OCI-LY7 (cell line): ENCODE measurements at regions not wholly inside any gene's neighbourhood (a gene's known extent, or its start where the extent isn't known, plus 50 kb on each side); places are given as distances from the start of the nearest gene placed in this dataset.

Experiments used
- BruUV-seq: library from RNA; stranded (reverse); fragments of 400-500 nt; replicated peaks from 2 replicates; lab custom pipeline; 2021; lab: Mats Ljungman, UMichigan
- CTCF ChIA-PET: fragments of 300-600 bp; sonication (Branson Sonifier 250); formaldehyde crosslinking; loops from one replicate; lab custom pipeline; 2022; ENCODE audit warnings: antibody characterized with exemption; ENCODE audit not compliant: unreplicated experiment; lab: Charles Lee
- POLR2A ChIA-PET: fragments of 300-600 bp; sonication (Branson Sonifier 250); formaldehyde crosslinking; loops from one replicate; lab custom pipeline; 2022; ENCODE audit warnings: antibody characterized with exemption; lab: Charles Lee
- DNase-seq: peaks from one replicate; pipeline ENCODE4 v3.0.0-alpha.2; 2015; ENCODE audit warnings: low spot score
- H2AFZ ChIP-seq: fragments of 200-600 bp; sonication (generic), shearing (Covaris generic); 2 replicates; pipeline ENCODE4 v1.6.1; 2014; ENCODE audit warnings: mild to moderate bottlenecking, antibody characterized with exemption, low read length, moderate library complexity
- H3K27ac ChIP-seq: fragments of 200-600 bp; sonication (generic); 2 replicates; pipeline ENCODE4 v1.5.1; 2014; ENCODE audit warnings: mixed run types, low read depth, mild to moderate bottlenecking, moderate library complexity, low read length, inconsistent platforms; ENCODE audit not compliant: poor library complexity, severe bottlenecking
- H3K36me3 ChIP-seq: fragments of 200-600 bp; sonication (generic); 2 replicates; pipeline ENCODE4 v1.6.1; 2014; ENCODE audit warnings: mild to moderate bottlenecking, antibody characterized with exemption, low read length, moderate library complexity, mixed read lengths; ENCODE audit not compliant: insufficient read depth
- H3K4me1 ChIP-seq: fragments of 200-600 bp; sonication (generic); 2 replicates; pipeline ENCODE4 v1.5.1; 2014; ENCODE audit warnings: mild to moderate bottlenecking, low read length; ENCODE audit not compliant: insufficient read depth, poor library complexity, severe bottlenecking
- H3K4me2 ChIP-seq: fragments of 200-600 bp; sonication (generic); 2 replicates; pipeline ENCODE4 v1.6.1; 2014; ENCODE audit warnings: mild to moderate bottlenecking, low read length
- H3K4me3 ChIP-seq: fragments of 200-600 bp; sonication (generic); 2 replicates; pipeline ENCODE4 v1.5.1; 2014; ENCODE audit warnings: mild to moderate bottlenecking, low read depth, low read length; ENCODE audit not compliant: poor library complexity, severe bottlenecking
- H3K79me2 ChIP-seq: fragments of 200-600 bp; sonication (generic); 2 replicates; pipeline ENCODE4 v1.6.1; 2016; ENCODE audit warnings: low read depth, mild to moderate bottlenecking, low read length, moderate library complexity, mixed read lengths; ENCODE audit not compliant: insufficient read depth
- H3K9me2 ChIP-seq: fragments of 200-600 bp; sonication (generic); 2 replicates; pipeline ENCODE4 v1.6.1; 2016; ENCODE audit warnings: mild to moderate bottlenecking, low read length, mixed read lengths; ENCODE audit not compliant: insufficient read depth
- H3K9me3 ChIP-seq: fragments of 200-600 bp; sonication (generic); 2 replicates; pipeline ENCODE4 v1.6.1; 2014; ENCODE audit warnings: mild to moderate bottlenecking, mixed run types, low read length, mixed read lengths
- H4K20me1 ChIP-seq: fragments of 200-600 bp; sonication (generic); 2 replicates; pipeline ENCODE4 v1.6.1; 2014; ENCODE audit warnings: mild to moderate bottlenecking, antibody characterized with exemption, low read length, moderate library complexity, mixed read lengths; ENCODE audit not compliant: insufficient read depth
- CTCF ChIP-seq: fragments of 200-600 bp; sonication (generic); conservative IDR thresholded peaks from 2 replicates; pipeline ENCODE4 v1.5.1; 2014; ENCODE audit warnings: mild to moderate bottlenecking, antibody characterized with exemption, low read length, moderate library complexity, mixed read lengths
- EZH2phosphoT487 ChIP-seq: fragments of 200-600 bp; sonication (generic); IDR thresholded peaks from 2 replicates; pipeline ENCODE4 v1.6.1; 2018; ENCODE audit warnings: low read depth, borderline replicate concordance, mild to moderate bottlenecking, mixed run types, antibody characterized with exemption, low read length, moderate library complexity, mixed read lengths
- intact Hi-C: fragments of 100-400 bp; cut with micrococcal nuclease; formaldehyde crosslinking; loops from one replicate; pipeline ENCODE4 v1.10.0; 2022; ENCODE audit not compliant: unreplicated experiment

GRCh38 chr3:16784973-16785372 is 99.8 kb upstream of the PLCL2 start:
- POLR2A ChIA-PET: interaction anchor here (1.1 kb wide), 1 partner anchor 12 kb away, joined by 5 read pairs; no protein-coding TSS in a partner anchor
- intact Hi-C loops: no loop called here
- BruUV-seq: no TSS peak
- TF ChIP-seq CTCF: no peak
- no peak for TF ChIP-seq EZH2phosphoT487
- Histone ChIP-seq H3K9me3 (no peaks in the 10 kb centered on the region), H3K27ac (no peak overlapping the region), H3K4me1 (no peaks in the 10 kb centered on the region), H3K36me3 (no peaks in the 10 kb centered on the region), H4K20me1 (no peaks in the 10 kb centered on the region), H3K9me2 (no peaks in the 10 kb centered on the region), H3K4me2 (no peak overlapping the region), H2AFZ (no peak overlapping the region), H3K4me3 (no peak overlapping the region), H3K79me2 (no peaks in the 10 kb centered on the region)
- no peak for DNase-seq
- CTCF ChIA-PET: no interaction called here

GRCh38 chr3:16785465-16785864 is 99.3 kb upstream of the PLCL2 start:
- Histone ChIP-seq H3K36me3 (no peaks in the 10 kb centered on the region), H3K4me2 (no peak overlapping the region), H3K9me2 (no peaks in the 10 kb centered on the region), H3K27ac (no peak overlapping the region), H4K20me1 (no peaks in the 10 kb centered on the region), H3K4me3 (no peak overlapping the region), H3K9me3 (no peaks in the 10 kb centered on the region), H3K4me1 (no peaks in the 10 kb centered on the region), H3K79me2 (no peaks in the 10 kb centered on the region), H2AFZ (no peak overlapping the region)
- POLR2A ChIA-PET: no interaction called here
- CTCF ChIA-PET: no interaction called here
- intact Hi-C loops: no loop called here
- no peak for DNase-seq
- BruUV-seq: no TSS peak
- TF ChIP-seq EZH2phosphoT487 (no peak), CTCF (no peak)

GRCh38 chr3:16788440-16789056 is 96.2 kb upstream of the PLCL2 start:
- no peaks in the 10 kb centered on the region for H3K79me2 ChIP-seq
- TF ChIP-seq EZH2phosphoT487 (no peak), CTCF (no peak)
- no peak overlapping the region for H3K4me3 ChIP-seq
- BruUV-seq: no TSS peak
- no peaks in the 10 kb centered on the region for H3K36me3 ChIP-seq
- H3K27ac ChIP-seq: no peak overlapping the region
- no peaks in the 10 kb centered on the region for H3K4me1 ChIP-seq
- no peak overlapping the region for H2AFZ ChIP-seq
- H3K4me2 ChIP-seq: no peak overlapping the region
- no peaks in the 10 kb centered on the region for H4K20me1 ChIP-seq
- POLR2A ChIA-PET: interaction anchor here (0.6 to 0.7 kb wide), 2 partner anchors 38 to 252 kb away, joined by 3 to 5 read pairs; no protein-coding TSS in a partner anchor
- CTCF ChIA-PET: no interaction called here
- intact Hi-C loops: loop anchor here (1.0 kb wide), 1 partner anchor 46 kb away; no protein-coding TSS in a partner anchor
- no peaks in the 10 kb centered on the region for H3K9me3 ChIP-seq
- H3K9me2 ChIP-seq: no peaks in the 10 kb centered on the region
- no peak for DNase-seq
